ENCODE measurements at regions not wholly inside any gene's neighbourhood (a gene's known extent, or its start where the extent isn't known, plus 50 kb on each side); places are given as distances from the start of the nearest gene placed in this dataset.

- TF ChIP-seq POLR2A (IDR thresholded peaks at IDR 0.05; ENCODE audit: low read depth, low read length), result no peak
- no peak for TF ChIP-seq TAF1 (IDR thresholded peaks at IDR 0.05; ENCODE audit: borderline replicate concordance, low read depth, low read length)
- TF ChIP-seq POLR2AphosphoS5 (IDR thresholded peaks at IDR 0.05; ENCODE audit: low read depth, low read length), result no peak
Measured at GRCh38 chr3:72128921-72129320, 344.0 kb upstream of the PROK2 start.
